SIG-M5 treated with dmso at 0.1 percent for 504 hours (cell line): ENCODE measurements at regions not wholly inside any gene's neighbourhood (a gene's known extent, or its start where the extent isn't known, plus 50 kb on each side); places are given as distances from the start of the nearest gene placed in this dataset.
"Not testable (repeated sequence)": the region's sequence is repeated elsewhere in the genome, so short reads cannot be mapped to it uniquely, and the experiment has no call there.

Source experiments
- DNase-seq: peaks from one replicate; lab custom pipeline; 2025; ENCODE audit not compliant: unreplicated experiment; lab: John Stamatoyannopoulos, UW

DNA sequence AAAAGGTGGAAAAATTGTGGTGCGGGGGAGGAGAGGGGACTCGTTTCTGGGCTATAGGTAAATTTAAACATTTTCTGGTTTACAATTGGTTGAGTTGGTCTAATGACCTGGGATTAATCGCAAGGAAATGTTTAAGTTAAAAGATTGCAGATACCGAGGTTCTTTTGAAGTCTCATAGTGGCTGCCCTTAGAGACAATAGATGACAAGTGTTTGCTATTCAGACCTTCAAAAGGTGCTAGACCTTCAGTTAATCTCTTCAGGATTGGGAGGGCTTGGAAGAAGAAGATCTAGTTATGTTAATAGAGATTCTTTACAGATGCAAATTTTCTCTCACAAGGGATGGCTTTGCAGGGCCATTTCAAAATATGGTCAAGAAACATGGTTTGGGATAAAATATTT, 2286.1 kb upstream of the AGA start:
- no peak for DNase-seq

GRCh38 chr4:179736820-179737219, 2294.6 kb upstream of the AGA start:
- DNase-seq = not testable (repeated sequence)

DNA sequence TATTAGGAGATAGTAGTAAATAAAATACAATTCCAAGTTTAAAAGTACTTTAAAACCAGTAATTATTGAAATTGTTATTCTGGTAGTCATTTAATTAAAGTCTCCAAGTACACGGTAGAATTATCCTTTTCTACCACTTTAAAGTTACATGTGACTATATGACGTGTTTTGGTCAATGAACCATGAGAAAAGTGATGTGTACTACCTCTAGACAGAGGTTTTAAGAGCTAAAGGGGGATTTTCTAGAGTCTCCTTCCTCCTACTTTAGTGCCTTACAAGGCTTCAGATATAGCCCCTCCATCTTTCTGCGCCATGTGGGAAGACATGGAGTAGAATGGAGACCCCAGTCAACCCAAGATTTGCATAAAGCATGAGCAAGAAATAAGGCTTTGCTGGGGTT, 2296.6 kb upstream of the AGA start:
- DNase-seq = no peak

GRCh38 chr4:179747218-179747910, 2305.1 kb upstream of the AGA start:
- no peak for DNase-seq

- DNase-seq = no peak
Observed at GRCh38 chr4:179748837-179749236, 2306.6 kb upstream of the AGA start.

DNA sequence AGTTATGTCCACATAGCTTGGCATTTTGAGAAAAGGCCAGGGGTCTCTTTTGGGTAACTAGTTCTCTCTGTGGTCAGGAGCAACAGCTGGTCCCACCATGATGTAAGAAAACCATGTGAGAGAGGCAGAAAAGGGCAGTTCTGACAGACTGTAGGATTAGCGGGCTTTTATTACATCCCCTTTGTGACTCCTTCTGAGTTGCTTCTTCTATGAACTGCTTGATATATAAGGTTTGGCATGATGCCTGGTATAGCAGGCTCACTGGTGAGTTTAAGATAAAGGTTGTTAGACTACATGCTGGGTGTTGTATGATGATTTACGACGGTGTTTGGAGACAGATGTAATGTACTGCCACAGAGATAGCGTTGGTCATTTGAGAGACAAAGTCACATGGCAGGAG, 2308.1 kb upstream of the AGA start:
- DNase-seq = no peak

DNA sequence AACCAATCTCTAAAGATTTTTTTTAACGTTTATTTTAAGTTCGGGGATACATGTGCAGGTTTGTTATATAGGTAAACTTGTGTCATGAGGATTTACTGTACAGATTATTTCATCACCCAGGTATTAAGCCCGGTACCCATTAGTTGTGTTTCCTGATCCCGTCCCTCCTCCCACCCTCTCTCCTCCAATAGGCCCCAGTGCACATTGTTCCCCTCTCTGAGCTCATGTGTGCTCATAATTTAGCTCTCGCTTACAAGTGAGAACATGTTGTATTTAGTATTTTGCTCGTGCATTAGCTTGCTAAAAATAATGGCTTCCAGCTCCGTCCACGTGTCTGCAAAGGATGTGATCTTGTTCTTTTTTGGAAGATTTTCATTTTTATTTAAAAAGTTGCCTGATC, 2309.4 kb upstream of the AGA start:
- no peak for DNase-seq

- peak; percentile 3 for DNase-seq
Observed at GRCh38 chr4:179755322-179755721, 2313.1 kb upstream of the AGA start.

GRCh38 chr4:179757641-179758040, 2315.4 kb upstream of the AGA start:
- DNase-seq = no peak

DNA sequence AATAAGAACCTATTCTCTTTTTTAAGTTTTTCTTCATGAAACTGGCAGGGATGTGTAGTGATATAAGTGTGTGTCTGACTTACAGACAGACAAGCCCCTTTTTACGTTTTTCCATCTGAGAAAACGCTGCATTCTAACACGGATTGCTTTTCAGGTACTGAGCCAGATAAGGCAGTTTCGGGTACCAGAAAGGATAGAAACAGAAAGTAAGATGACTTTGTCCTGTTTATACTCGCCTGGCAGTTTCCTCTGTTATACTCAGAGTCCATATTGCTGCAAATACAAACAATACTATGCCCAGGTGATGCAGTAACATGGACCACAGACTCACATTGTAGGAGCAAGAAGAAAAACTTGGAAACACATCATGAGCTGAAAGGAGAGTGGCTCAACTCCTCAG, 2320.6 kb upstream of the AGA start:
- no peak for DNase-seq

DNA sequence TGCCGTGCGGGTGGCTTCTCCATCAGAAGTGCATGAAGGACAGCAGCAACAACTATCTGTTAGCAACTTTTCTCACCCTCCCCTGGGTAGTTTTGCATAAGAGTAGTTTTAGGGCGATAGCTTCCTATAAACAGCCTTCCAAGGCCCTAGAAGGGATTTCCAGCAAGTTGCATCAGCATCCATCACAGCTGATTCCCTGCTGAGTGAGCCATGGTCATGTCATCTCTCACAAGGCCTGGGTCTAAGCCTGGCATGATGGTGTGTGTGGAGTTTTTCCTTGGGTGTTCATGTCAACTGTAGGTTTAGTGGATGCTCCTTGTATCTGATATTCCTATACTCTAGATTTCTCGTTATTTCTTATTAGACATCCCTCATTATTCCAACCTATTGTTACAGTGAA, 2324.7 kb upstream of the AGA start:
- no peak for DNase-seq

DNA sequence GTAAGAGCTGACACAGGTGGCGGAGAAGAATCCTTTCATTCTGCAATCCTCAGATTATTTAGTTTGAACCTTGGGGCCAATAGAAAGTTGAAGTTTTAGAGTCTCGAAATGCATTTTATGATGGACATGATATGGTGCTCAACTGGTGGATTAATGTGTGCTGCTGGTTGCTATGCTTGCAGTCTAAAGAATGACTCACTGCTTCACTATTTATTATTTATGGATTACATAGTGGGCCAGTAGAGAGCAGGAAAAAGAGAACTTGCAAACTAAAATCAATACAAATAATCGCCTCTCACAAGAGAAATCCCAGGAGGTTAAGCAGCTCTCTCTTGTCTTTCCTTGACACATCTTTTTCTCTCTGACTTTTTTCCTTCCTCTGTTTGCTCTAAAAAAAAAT, 2326.8 kb upstream of the AGA start:
- no peak for DNase-seq

- DNase-seq = no peak
Observed at GRCh38 chr4:179797738-179798137, 2355.5 kb upstream of the AGA start.

- DNase-seq = no peak
Observed at GRCh38 chr4:179803857-179804256, 2361.6 kb upstream of the AGA start.

DNA sequence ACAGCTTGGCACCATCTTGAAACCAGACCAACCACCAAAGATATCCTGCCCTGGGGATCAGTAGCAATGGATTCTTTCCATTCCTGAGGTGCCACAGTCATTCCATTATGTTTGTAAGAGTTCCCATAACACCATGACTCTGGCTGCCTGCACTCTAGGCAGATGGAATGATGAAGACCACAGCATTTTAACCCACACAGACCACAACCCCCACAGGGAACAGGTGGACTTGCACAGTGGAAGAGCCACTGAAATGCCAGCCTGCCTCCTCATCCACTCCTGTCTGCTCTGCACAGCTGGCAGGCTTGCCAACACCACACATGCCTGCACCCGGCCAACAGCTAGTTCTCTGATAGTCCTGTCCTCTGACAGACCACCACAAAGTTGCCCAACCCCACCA, 2362.2 kb upstream of the AGA start:
- no peak for DNase-seq

DNA sequence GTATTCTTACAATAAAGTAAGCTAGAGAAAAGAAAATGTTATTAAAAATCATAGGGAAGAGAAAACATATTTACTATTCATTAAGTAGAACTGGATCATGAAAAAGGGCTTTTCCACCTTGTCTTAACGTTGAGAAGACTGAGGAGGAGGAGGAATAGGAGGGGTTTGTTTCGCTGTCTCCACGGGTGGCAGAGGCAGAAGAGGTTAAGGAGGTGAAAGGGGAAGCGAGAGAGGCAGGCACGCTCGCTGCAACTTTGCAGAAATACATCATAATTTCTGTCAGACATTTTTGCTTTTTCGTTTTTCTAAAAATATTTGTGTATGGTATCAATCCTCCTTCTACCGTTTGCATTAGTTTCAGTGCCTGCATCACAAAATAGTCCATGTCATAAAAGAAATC, 2375.1 kb upstream of the AGA start:
- DNase-seq = no peak

GRCh38 chr4:179823342-179823741, 2381.1 kb upstream of the AGA start:
- DNase-seq = no peak

- no peak for DNase-seq
Observed at GRCh38 chr4:179831274-179831673, 2389.0 kb upstream of the AGA start.

- peak; percentile 85 for DNase-seq
Observed at GRCh38 chr4:179836179-179837075, 2394.2 kb upstream of the AGA start.

DNA sequence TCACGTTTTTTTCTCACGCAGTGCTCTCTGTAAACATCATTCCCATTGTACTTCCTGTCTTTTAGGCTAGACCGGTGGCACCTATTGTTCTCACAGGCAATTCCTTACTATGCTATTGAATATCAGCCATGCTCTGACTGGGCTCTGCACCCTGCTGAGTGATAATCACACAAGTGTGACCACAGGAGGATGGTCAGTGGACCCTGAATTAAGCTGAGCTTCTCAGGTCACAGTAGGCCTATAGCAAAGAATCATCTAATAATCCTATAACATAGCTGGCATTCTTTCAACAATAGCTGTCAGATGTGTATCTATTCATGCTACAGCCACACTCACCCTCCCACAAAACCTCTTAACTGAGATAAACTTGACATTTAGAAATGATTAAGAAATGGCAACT, 2399.8 kb upstream of the TENM3 start:
- DNase-seq = no peak

- no peak for DNase-seq
Observed at GRCh38 chr4:179855469-179855868, 2387.7 kb upstream of the TENM3 start.

GRCh38 chr4:179858221-179858620, 2385.0 kb upstream of the TENM3 start:
- no peak for DNase-seq
